ENCODE measurements at regions not wholly inside any gene's neighbourhood (a gene's known extent, or its start where the extent isn't known, plus 50 kb on each side); places are given as distances from the start of the nearest gene placed in this dataset.

- H3K27me3 ChIP-seq = no peaks in the 10 kb centered on the region
- ATAC-seq (no peak), DNase-seq (no peak)
- no peak overlapping the region for H3K4me3 ChIP-seq
- 83% methylated on average over 1 of the region's 1 CpG for WGBS (ENCODE audit: insufficient coverage, low coverage, low lambda C conversion rate, missing lambda C conversion rate)
- H3K9me3 ChIP-seq = no peaks in the 10 kb centered on the region
- H3K36me3 ChIP-seq = no peaks in the 10 kb centered on the region
- H3K4me1 ChIP-seq = no peaks in the 10 kb centered on the region
- H3K27ac ChIP-seq = no peak overlapping the region
- intact Hi-C loops (cut with DNase I) = no loop called here
- no peak for TF ChIP-seq POLR2A (IDR thresholded peaks at IDR 0.05)
- TF ChIP-seq, protein P1, sequence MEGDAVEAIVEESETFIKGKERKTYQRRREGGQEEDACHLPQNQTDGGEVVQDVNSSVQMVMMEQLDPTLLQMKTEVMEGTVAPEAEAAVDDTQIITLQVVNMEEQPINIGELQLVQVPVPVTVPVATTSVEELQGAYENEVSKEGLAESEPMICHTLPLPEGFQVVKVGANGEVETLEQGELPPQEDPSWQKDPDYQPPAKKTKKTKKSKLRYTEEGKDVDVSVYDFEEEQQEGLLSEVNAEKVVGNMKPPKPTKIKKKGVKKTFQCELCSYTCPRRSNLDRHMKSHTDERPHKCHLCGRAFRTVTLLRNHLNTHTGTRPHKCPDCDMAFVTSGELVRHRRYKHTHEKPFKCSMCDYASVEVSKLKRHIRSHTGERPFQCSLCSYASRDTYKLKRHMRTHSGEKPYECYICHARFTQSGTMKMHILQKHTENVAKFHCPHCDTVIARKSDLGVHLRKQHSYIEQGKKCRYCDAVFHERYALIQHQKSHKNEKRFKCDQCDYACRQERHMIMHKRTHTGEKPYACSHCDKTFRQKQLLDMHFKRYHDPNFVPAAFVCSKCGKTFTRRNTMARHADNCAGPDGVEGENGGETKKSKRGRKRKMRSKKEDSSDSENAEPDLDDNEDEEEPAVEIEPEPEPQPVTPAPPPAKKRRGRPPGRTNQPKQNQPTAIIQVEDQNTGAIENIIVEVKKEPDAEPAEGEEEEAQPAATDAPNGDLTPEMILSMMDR (IDR thresholded peaks at IDR 0.05) = no peak
These were observed 663.8 kb downstream of the C12orf50 start for GRCh38 chr12:87365423-87365822.

GRCh38 chr12:87363497-87364084 is 665.6 kb downstream of the C12orf50 start:
- ATAC-seq (no peak), DNase-seq (no peak)
- Histone ChIP-seq H3K4me1 (no peaks in the 10 kb centered on the region), H3K27me3 (no peaks in the 10 kb centered on the region), H3K9me3 (no peaks in the 10 kb centered on the region), H3K4me3 (no peak overlapping the region), H3K27ac (no peak overlapping the region), H3K36me3 (no peaks in the 10 kb centered on the region)
- TF ChIP-seq, protein P1 (IDR thresholded peaks at IDR 0.05) = no peak
- no peak for TF ChIP-seq POLR2A (IDR thresholded peaks at IDR 0.05)
- intact Hi-C loops (cut with DNase I) = no loop called here
- 60% methylated on average over 1 of the region's 8 CpGs for WGBS (ENCODE audit: insufficient coverage, low coverage, low lambda C conversion rate, missing lambda C conversion rate)

GRCh38 chr12:87349681-87350080 is 679.5 kb downstream of the C12orf50 start:
- ATAC-seq (no peak), DNase-seq (no peak)
- Histone ChIP-seq H3K27me3 (no peaks in the 10 kb centered on the region), H3K27ac (no peak overlapping the region), H3K4me3 (no peak overlapping the region), H3K9me3 (no peaks in the 10 kb centered on the region), H3K4me1 (no peaks in the 10 kb centered on the region), H3K36me3 (no peaks in the 10 kb centered on the region)
- intact Hi-C loops (cut with DNase I) = no loop called here
- TF ChIP-seq, protein P1 (IDR thresholded peaks at IDR 0.05) = no peak
- TF ChIP-seq POLR2A (IDR thresholded peaks at IDR 0.05) = no peak
- 62% methylated on average over 3 of the region's 3 CpGs for WGBS (ENCODE audit: insufficient coverage, low coverage, low lambda C conversion rate, missing lambda C conversion rate)

GRCh38 chr12:87348071-87348470 is 681.1 kb downstream of the C12orf50 start:
- Histone ChIP-seq H3K9me3 (no peaks in the 10 kb centered on the region), H3K4me1 (no peaks in the 10 kb centered on the region), H3K27ac (no peak overlapping the region), H3K27me3 (no peaks in the 10 kb centered on the region), H3K36me3 (no peaks in the 10 kb centered on the region), H3K4me3 (no peak overlapping the region)
- WGBS (ENCODE audit: insufficient coverage, low coverage, low lambda C conversion rate, missing lambda C conversion rate) = 77% methylated on average over 3 of the region's 3 CpGs
- DNase-seq (no peak), ATAC-seq (no peak)
- TF ChIP-seq, protein P1 (IDR thresholded peaks at IDR 0.05) = no peak
- no peak for TF ChIP-seq POLR2A (IDR thresholded peaks at IDR 0.05)
- intact Hi-C loops (cut with DNase I) = no loop called here

- intact Hi-C loops (cut with DNase I) = no loop called here
- Histone ChIP-seq H3K9me3 (no peaks in the 10 kb centered on the region), H3K4me1 (no peaks in the 10 kb centered on the region), H3K27ac (no peak overlapping the region), H3K4me3 (no peak overlapping the region), H3K27me3 (no peaks in the 10 kb centered on the region), H3K36me3 (no peaks in the 10 kb centered on the region)
- ATAC-seq (no peak), DNase-seq (no peak)
- WGBS (ENCODE audit: insufficient coverage, low coverage, low lambda C conversion rate, missing lambda C conversion rate) = 46% methylated on average over 4 of the region's 4 CpGs
- TF ChIP-seq POLR2A (IDR thresholded peaks at IDR 0.05) = no peak
- TF ChIP-seq, protein P1 (IDR thresholded peaks at IDR 0.05) = peak in 1 of 4 donors; percentile 2
These were observed 684.5 kb downstream of the C12orf50 start for GRCh38 chr12:87344699-87345098.
